ENCODE measurements at regions not wholly inside any gene's neighbourhood (a gene's known extent, or its start where the extent isn't known, plus 50 kb on each side); places are given as distances from the start of the nearest gene placed in this dataset.
"Not testable (repeated sequence)": the region's sequence is repeated elsewhere in the genome, so short reads cannot be mapped to it uniquely, and the experiment has no call there.

- Histone ChIP-seq H3K36me3 (ENCODE audit: insufficient read depth, low read length) (no peaks in the 10 kb centered on the region), H3K9me3 (ENCODE audit: control insufficient read depth, insufficient read depth, low read length) (no peaks in the 10 kb centered on the region; the same call in 1 of the 2 replicates), H3K4me1 (ENCODE audit: insufficient read depth, low read length) (no peaks in the 10 kb centered on the region), H3K9ac (ENCODE audit: low read depth, low read length) (no peak overlapping the region)
Observed at GRCh38 chrX:155747520-155747919, 133.6 kb upstream of the VAMP7 start.

- Histone ChIP-seq H3K36me3 (ENCODE audit: insufficient read depth, low read length) (no peaks in the 10 kb centered on the region), H3K4me1 (ENCODE audit: insufficient read depth, low read length) (no peaks in the 10 kb centered on the region), H3K9ac (ENCODE audit: low read depth, low read length) (no peak overlapping the region), H3K9me3 (ENCODE audit: control insufficient read depth, insufficient read depth, low read length) (no peaks in the 10 kb centered on the region; the same call in 1 of the 2 replicates)
Observed at GRCh38 chrX:155745792-155746191, 133.0 kb upstream of the TMLHE start.

GRCh38 chrX:155744534-155744933 is 131.8 kb upstream of the TMLHE start:
- H3K9me3 ChIP-seq (ENCODE audit: control insufficient read depth, insufficient read depth, low read length) = no peaks in the 10 kb centered on the region; the same call in 1 of the 2 replicates
- H3K36me3 ChIP-seq (ENCODE audit: insufficient read depth, low read length) = no peaks in the 10 kb centered on the region
- H3K9ac ChIP-seq (ENCODE audit: low read depth, low read length) = no peak overlapping the region
- H3K4me1 ChIP-seq (ENCODE audit: insufficient read depth, low read length) = no peaks in the 10 kb centered on the region

- H3K36me3 ChIP-seq (ENCODE audit: insufficient read depth, low read length); H3K9me3 ChIP-seq (ENCODE audit: control insufficient read depth, insufficient read depth, low read length); H3K9ac ChIP-seq (ENCODE audit: low read depth, low read length); H3K4me1 ChIP-seq (ENCODE audit: insufficient read depth, low read length): not testable (repeated sequence)
Observed at GRCh38 chrX:155728335-155728734, 115.6 kb upstream of the TMLHE start.

GRCh38 chrX:155718972-155719586 is 106.3 kb upstream of the TMLHE start:
- H3K9me3 ChIP-seq (ENCODE audit: control insufficient read depth, insufficient read depth, low read length) = no peaks in the 10 kb centered on the region
- peaks cover 5% of the 10 kb centered on the region; the same call in 1 of the 2 replicates for H3K4me1 ChIP-seq (ENCODE audit: insufficient read depth, low read length)
- H3K36me3 ChIP-seq (ENCODE audit: insufficient read depth, low read length) = no peaks in the 10 kb centered on the region
- H3K9ac ChIP-seq (ENCODE audit: low read depth, low read length) = no peak overlapping the region

GRCh38 chrX:155715141-155715540 is 102.4 kb upstream of the TMLHE start:
- Histone ChIP-seq H3K9me3 (ENCODE audit: control insufficient read depth, insufficient read depth, low read length) (no peaks in the 10 kb centered on the region), H3K36me3 (ENCODE audit: insufficient read depth, low read length) (no peaks in the 10 kb centered on the region), H3K9ac (ENCODE audit: low read depth, low read length) (no peak overlapping the region), H3K4me1 (ENCODE audit: insufficient read depth, low read length) (peaks cover 5% of the 10 kb centered on the region; the same call in 1 of the 2 replicates)

GRCh38 chrX:155695419-155695818 is 82.7 kb upstream of the TMLHE start:
- no peaks in the 10 kb centered on the region for H3K36me3 ChIP-seq (ENCODE audit: insufficient read depth, low read length)
- no peak overlapping the region for H3K9ac ChIP-seq (ENCODE audit: low read depth, low read length)
- H3K4me1 ChIP-seq (ENCODE audit: insufficient read depth, low read length) = no peaks in the 10 kb centered on the region
- H3K9me3 ChIP-seq (ENCODE audit: control insufficient read depth, insufficient read depth, low read length) = no peaks in the 10 kb centered on the region; the same call in 1 of the 2 replicates

- H3K36me3 ChIP-seq (ENCODE audit: insufficient read depth, low read length) = no peaks in the 10 kb centered on the region
- no peaks in the 10 kb centered on the region; the same call in 1 of the 2 replicates for H3K9me3 ChIP-seq (ENCODE audit: control insufficient read depth, insufficient read depth, low read length)
- no peak overlapping the region for H3K9ac ChIP-seq (ENCODE audit: low read depth, low read length)
- H3K4me1 ChIP-seq (ENCODE audit: insufficient read depth, low read length) = no peaks in the 10 kb centered on the region
Observed at GRCh38 chrX:155694649-155695048, 81.9 kb upstream of the TMLHE start.

GRCh38 chrX:155682834-155683233 is 70.1 kb upstream of the TMLHE start:
- no peaks in the 10 kb centered on the region for H3K9me3 ChIP-seq (ENCODE audit: control insufficient read depth, insufficient read depth, low read length)
- H3K9ac ChIP-seq (ENCODE audit: low read depth, low read length) = no peak overlapping the region
- no peaks in the 10 kb centered on the region for H3K36me3 ChIP-seq (ENCODE audit: insufficient read depth, low read length)
- no peaks in the 10 kb centered on the region for H3K4me1 ChIP-seq (ENCODE audit: insufficient read depth, low read length)

GRCh38 chrX:155679715-155680114 is 67.0 kb upstream of the TMLHE start:
- H3K36me3 ChIP-seq (ENCODE audit: insufficient read depth, low read length) = no peaks in the 10 kb centered on the region
- H3K9ac ChIP-seq (ENCODE audit: low read depth, low read length) = no peak overlapping the region
- no peaks in the 10 kb centered on the region for H3K9me3 ChIP-seq (ENCODE audit: control insufficient read depth, insufficient read depth, low read length)
- H3K4me1 ChIP-seq (ENCODE audit: insufficient read depth, low read length) = no peaks in the 10 kb centered on the region

GRCh38 chrX:155673338-155673737 is 60.6 kb upstream of the TMLHE start:
- H3K9me3 ChIP-seq (ENCODE audit: control insufficient read depth, insufficient read depth, low read length) = no peaks in the 10 kb centered on the region
- H3K36me3 ChIP-seq (ENCODE audit: insufficient read depth, low read length) = no peaks in the 10 kb centered on the region
- H3K4me1 ChIP-seq (ENCODE audit: insufficient read depth, low read length) = no peaks in the 10 kb centered on the region
- no peak overlapping the region for H3K9ac ChIP-seq (ENCODE audit: low read depth, low read length)

GRCh38 chrX:155666741-155667140 is 54.0 kb upstream of the TMLHE start:
- Histone ChIP-seq H3K36me3 (ENCODE audit: insufficient read depth, low read length) (no peaks in the 10 kb centered on the region), H3K9me3 (ENCODE audit: control insufficient read depth, insufficient read depth, low read length) (no peaks in the 10 kb centered on the region), H3K4me1 (ENCODE audit: insufficient read depth, low read length) (no peaks in the 10 kb centered on the region)

More at GRCh38 chrX:155666741-155667140, 54.0 kb upstream of the TMLHE start:
- no peak overlapping the region for H3K9ac ChIP-seq (ENCODE audit: low read depth, low read length)
